Dermis microvascular lymphatic vessel endothelial cell (primary cell): ENCODE measurements at regions not wholly inside any gene's neighbourhood (a gene's known extent, or its start where the extent isn't known, plus 50 kb on each side); places are given as distances from the start of the nearest gene placed in this dataset.

Source experiments
- DNase-seq, 2 donors: peaks; one replicate each; pipeline versions ENCODE4 v3.0.0 to v3.0.0-alpha.2; 2010; ENCODE audit warnings: low read depth in 2 of 2

DNA sequence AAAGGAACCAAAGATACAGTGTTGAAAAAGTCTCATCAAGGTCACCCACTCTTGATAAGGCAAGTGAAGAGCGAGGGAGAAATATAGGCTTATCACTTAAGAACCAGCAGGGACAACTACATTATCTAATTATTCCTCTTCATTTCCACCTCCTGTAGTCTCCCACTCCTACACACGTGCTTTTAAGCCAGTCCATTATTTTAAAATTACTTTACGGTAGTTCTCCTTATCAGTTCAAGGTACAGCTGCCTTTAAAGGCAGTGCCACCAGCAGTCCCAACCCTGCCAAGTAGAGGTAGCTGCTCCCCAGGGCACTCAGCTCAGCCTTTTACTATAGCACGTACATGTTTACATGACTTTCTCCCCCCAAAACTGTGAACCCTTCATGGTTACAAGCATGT, 161.5 kb upstream of the BLID start:
- DNase-seq: no peak

DNA sequence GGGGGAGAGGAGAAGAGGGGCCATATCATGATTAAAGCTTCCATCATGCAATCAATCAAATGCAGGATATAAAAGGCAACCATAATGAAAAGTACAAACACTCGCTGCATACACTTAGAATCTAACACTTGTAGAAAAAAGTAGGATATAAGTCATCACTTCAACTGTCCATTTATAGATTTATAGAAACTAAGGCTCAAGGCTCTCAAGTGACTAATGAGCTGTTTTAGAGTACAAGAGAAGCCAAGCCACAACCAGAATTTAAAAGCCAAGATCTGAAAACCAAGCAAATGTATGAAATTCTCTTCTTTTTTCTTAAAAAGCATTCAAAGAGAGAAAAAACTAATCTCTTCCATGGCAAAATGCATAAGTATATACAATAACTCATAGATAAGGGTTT, 160.2 kb upstream of the BLID start:
- DNase-seq: no peak

DNA sequence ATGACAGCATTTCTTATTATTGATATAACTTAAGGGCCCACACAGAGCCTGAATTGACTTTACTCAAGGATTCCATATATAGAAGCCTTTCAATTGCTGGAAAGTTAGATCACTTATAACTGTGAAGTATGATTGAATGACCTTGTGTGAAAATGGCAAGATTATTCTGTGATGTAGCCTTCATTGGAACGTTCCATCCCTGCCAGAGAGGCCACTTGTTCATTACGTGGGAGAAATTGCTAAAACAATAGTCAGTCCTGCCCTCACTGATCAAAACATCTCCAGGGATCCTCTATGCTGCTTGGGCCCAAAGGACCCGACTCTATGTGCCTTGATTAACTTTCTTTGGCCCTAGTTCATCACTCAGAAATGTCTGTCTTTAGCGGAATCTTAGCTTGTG, 159.5 kb upstream of the BLID start:
- DNase-seq: no peak

DNA sequence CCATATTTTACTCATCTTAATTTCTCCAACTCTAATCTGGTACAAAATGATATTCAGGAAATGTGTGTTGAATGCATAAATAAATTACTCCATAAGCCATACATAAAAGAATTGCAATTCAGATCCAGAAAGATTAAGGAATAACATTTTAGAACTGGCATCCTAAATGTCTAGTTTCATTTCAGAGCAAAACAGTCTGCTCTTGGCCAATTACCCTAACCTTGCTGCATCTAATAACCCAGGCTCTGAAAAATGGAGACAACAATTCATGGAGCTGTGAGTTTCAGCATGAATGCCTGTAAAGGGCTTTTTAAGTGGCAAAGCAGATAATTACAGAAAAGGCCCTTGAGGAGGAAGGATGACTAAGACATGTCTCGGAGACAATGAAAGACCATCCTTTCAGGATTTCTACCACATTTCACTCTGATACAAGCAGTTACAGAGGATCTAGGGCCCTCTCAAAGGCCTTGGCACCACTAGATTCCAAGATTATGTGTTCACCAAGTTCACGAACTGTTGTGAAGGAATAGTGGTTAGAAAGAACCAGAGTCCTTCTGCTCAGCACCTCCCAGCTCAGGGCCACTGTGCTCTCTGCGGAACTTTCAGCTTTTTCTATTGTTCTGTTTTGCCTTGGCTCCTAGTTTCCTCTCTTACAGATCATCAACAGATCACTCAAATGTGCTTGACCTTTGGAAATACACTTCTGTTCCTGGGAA, 157.6 kb upstream of the BLID start:
- no peak for DNase-seq

DNA sequence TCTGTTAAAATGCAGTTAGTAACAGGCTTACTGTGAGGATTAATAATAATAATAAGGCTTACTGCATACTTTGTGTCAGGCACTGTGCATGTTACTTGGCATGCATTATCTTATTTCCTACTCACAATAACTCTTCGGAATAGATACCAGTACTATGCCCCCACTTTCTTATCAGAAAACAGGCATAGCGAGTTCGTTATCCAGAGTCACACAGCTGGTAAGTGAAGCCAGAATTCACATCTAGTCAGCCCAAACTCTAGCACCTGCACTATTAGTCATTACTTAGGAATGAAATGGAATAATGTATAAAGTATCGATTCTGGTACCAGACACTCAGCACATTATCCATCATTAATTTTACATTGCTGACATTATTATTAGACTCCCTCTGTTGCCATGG, 155.7 kb upstream of the BLID start:
- no peak for DNase-seq

DNA sequence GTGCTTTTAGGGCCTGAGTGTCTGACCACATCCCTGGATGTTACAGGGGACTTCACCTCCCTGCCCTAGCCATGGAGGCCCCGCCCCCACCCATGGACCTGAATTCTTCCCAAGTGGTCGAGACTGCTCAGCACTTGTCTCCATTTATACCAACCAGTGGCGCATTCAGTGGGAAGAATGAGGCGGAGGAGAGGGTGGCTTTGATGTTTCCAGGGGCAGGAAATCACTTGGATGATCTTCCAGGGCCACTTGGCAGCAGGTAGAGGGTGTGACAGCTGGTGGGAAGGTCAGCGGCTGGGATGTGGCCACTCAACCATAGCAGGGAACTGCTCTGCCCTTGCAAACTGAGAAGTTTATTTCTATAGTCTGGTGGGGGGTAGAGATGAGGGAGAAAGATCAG, 155.1 kb upstream of the BLID start:
- DNase-seq: no peak

DNA sequence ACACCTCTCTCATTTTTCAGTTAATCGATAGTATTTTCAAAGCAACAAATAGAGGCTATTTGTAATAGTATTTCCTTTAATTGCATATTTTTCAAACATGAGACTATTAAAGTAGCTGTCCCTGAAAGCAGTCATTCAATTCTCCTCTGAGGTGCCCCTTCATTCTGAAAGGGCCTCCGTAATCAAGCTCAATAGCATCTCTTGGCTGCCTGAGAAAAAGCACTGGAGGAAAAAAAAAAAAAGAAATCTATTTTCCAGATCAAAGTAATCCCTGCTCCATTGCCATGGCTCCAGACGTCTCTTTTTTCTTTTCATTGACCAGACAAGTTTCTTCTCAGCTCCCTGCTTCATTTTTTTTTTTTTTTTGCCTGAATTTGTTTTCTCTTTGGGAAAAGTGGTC, 154.5 kb upstream of the BLID start:
- no peak for DNase-seq

DNA sequence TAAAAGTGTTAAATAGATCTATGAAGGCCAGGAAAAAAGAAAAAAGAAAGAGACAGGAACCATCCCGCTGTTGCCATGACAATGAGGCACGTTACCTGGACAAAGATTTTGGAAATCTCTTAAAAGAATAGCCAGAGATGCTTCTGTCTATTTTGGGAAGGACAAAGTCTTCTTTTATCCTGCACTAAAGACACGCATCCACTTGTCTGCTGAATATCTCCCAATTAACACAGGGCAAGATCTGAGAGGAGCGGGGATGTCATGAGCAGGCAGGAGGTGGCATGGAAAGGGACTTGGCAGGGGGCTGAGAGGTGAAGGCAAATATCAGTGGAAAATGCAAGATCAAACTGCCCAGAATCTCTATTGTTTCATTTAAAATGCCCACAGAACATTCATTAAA, 153.8 kb upstream of the BLID start:
- DNase-seq: no peak

DNA sequence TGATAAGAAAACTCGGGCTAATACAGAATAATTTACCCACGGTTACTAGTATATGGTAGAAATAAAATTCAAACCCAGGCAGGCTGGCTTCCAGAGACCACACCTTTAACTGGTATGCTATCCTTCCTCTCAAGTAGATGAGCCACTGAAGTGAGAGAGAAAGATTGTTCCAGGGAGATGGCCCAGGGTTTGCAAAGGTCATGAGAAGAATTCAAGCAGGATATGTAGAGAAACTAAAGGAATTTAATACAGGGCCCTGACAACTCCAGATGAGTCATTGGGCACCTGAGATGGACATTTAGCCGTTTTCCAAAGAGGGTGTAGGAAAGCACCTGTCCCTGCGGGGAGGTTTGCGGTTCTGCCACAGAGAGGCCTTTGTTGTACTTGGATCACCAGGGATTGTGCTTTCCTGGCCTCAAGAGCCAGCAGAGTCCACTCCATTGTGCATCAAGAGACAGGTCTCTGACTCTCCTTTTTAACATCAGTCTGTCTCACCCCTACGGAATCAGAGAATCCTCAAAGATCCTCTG, 152.7 kb upstream of the BLID start:
- no peak for DNase-seq

DNA sequence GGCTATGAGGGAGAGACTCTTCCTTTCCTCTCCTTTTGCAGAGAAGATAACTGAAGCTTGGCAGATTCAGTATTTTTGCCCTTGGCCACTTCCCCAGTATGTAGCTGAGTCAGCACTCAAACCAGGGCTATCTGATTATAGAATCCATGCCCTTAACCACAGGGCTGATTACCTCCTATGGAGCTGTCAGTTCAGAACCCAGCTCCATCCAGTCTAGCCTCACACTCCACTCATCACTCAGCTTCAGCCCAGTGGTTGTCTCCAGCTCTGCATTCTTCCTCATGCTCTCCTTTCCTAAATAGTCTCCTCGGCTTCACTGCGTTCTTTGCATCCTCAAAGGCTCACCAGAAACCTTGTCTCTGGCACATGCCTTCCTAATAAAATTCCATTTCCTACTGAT, 151.6 kb upstream of the BLID start:
- no peak for DNase-seq

DNA sequence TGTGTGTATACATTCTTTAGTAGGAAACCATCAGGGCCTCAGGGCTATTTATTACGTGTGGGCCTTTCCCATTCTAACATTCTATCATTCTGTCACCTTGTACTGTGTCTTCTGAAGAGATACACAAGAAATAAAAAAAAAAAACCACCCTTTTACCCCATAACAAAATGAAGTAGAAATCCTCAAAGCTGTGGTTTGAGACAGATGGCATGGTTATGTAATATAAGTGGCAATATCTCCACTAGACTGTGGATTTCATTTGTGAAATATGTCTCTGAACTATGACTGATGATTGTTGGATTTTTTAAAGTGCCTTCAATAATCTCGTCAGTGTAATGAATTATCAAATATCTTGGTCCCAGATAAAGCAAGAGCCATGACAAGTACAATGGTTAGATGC, 150.0 kb upstream of the BLID start:
- no peak for DNase-seq

DNA sequence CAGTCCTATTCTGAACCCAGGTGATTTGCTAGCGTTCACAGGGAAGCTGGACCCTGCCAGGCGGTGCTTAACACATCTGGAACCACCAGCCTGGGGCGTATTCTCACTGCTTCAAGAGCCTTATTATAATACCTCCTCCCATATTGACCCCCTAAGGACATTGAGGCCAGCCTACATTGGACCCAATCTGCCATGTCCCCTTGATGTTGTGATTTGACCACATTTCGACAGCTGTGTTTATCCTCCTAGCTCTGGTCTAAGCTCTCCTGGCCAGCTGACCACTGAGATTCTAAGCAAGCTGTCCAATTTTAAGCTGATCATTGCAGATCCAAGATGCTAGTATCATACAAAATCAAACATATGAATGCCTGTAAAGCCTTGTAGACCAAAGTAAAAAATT, 148.1 kb upstream of the BLID start:
- DNase-seq: no peak

DNA sequence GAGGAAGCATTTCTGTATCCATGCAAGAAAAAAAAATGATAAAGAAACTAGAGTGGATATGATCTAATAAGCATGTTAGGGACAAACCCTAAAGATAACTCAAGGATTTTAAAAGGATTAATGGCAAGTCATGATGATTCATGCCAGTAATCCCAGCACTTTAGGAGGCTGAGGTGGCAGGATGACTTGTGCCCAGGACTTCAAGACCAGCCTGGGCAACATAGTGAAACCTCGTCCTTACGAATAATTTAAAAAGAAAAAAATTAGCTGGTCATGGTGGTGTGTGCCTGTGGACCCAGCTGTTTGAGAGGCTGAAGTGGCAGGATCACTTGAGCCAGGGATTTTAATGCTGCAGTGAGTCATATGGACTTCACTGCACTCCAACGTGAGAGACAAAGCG, 145.5 kb upstream of the BLID start:
- DNase-seq: no peak

DNA sequence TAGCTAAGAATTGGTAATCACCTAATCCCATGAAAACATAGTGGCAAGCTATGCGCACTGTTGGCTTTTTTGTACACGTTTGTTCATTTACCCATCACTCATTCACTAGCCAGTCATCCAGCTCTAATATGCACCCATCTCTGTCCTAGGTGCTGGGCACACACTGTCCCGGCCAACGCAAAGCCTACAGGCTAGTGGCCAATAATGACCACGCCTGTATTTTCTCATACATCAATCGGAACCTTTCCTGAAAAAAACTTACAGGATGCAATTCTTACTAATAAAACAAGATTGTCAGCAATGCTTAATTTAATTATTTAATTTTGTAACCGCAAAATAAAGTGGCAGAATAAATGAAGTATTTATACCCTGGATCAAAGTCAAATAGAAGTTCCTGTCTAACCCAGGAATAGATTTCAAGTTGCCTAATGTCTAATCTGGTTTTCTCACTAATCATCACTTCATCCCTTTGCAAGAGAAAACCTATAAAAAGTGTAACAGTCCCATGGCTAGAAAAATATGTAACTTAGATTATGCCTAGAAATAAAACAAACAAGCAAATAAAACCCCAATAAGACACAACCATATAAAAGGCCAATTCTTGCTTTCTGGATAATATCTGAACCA, 143.3 kb upstream of the BLID start:
- DNase-seq: no peak

DNA sequence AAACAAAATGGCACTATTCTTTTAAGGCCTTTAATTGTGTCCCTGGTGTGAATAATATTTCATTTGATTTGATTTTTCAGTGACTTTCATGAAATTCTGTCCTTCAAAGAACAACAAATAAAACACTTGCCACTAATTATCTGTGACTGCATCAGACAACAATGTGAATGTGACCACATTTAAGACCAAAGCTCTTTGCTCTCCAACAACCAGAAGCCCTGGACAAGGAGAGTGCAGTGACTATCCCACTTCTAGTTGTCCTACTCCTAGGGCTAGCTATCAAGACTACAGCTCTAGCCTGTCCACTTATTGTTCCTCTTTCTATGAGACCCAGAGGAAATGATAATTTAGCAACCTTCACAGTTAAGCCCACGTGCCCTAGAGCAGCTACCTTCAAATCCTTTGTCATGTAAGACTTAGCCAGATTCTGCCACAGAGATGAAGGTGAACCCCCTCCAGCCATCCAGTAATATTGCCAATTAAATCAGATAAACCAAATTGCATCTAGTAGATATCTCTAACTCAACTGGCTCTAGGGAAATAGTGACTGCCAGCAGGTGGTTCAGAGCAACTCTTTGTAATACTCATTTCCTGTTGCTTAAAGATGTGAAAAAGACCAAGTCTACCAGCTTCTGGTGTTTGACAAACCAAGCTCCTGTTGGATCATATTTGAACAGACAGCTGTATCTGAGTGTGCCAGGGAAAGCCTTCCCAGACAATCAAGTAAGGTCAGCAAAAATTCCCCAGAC, 142.6 kb upstream of the BLID start:
- DNase-seq: no peak

DNA sequence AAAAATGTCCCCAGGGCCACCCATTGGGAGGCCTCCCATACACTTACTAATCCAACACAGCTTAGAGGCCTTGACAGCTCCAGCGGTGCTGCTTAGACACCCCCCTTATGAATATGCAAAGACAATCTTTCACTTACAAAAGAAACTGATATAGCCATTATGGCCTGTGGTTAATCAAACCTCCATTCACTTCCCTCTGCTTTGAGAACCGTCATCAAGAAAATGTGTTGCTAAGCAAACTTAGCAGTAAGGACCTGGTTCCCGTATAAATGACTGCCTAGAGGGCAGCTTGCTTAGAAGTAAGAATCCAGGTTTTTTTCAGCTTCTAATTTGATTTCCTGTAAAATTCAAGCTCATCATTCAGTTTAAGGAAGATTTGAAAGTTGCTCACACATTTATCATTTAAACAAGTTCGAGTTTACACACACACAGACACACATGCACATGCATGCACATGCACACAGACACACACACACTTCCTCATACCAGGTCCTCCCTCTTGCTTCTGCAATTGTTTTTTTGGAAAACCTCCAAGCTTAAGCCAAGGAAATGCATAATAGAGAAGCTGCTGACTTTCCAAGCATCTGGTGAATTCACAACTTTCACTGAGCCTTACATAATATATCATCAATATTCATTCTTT, 137.7 kb upstream of the BLID start:
- DNase-seq: no peak

DNA sequence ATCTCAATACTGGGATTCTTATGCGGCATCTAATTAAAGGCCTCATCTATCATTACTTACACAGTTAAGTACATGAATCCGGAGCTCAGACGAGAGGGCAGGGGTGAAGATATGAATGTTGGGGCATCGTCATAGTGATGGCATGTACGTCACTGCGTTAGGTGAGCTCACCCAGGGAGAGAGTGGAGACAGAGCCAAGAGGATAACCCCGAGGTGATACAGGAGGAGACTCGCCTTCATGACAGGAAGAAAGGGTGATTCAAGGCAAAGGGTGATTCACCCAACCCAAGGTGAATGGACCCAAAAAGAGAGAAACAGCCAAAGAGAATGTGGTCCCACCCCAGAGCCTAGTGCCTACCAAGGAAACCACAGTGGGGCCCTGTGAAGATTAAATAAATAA, 132.9 kb upstream of the BLID start:
- DNase-seq: peak in 1 of 2 donors; percentile 25

DNA sequence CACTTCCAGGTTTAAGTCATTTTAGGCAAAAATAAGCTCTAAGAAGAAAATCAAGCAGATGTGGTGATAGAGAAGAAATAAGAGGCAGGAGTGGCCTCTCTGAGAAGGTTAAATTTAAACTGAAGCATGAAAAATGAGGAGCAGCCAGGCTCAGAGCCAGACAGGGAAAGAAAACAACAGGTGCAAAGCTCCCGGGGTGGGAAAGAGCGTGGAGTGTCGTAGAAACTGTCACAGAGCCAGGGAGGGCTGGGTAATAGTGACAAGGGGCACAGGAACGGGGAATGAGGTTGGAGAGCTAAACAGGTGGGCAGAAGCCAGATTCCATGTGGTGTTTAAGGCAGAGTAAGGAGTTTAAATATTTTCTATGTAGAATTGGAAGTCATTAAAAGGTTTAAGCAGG, 132.1 kb upstream of the BLID start:
- peak in 1 of 2 donors; percentile 7 for DNase-seq

DNA sequence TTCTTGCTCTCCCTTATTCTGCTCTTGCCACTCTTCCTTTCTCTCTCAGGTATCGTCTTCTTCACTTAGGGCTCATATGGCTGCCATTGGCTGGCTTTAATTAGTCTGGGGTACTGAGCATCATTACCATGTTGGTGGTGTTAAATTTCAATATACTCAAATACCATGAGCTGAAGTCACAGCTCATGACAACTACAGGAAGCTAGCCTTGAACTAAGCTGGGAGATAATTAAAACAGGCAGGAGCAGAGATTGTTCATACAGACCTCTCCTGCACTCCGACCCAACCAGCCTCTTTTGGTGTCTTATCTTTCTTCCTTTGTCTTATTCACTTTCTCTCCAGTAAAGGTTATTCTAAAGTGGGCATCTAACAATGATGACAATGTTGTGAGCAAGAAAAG, 130.9 kb upstream of the BLID start:
- DNase-seq: no peak

DNA sequence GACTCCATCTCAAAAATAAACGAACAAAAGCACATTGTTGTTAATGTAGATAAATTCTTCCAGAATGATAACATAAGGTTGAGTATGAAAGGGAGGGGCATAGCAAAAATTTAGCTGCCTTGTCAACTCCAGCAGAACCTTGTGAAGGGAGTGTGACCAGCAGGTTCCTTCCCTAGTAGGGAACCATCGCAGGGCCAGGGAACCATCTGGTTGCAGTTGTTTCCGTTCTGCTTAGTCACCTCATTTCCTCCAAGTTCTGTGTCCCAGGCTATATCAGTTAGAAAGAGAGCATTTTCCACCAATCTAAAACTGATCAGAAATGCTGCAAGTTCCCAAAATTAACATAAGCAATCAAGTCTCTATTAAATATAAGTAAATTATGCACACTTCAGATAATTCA, 126.7 kb upstream of the BLID start:
- DNase-seq: peak; percentile 71 to 85

DNA sequence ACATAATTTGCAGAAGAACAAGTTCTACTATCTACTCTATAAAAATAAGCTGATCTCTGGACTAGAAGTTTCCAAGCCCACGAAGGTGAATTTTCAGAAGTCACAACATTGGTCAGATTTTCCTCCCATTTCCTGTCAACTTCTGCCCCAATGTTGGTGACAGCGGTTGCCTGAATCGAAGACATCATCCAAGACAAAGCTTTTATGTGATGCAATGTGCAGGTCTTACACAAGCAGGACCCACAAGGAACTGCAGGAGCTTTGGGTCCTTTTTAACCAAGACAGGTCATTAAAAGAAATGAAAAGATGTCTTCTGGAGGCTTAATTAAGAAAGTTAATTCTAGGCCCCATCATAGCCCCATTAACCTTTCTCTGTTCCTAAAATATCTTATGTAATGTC, 125.6 kb upstream of the BLID start:
- DNase-seq: no peak

DNA sequence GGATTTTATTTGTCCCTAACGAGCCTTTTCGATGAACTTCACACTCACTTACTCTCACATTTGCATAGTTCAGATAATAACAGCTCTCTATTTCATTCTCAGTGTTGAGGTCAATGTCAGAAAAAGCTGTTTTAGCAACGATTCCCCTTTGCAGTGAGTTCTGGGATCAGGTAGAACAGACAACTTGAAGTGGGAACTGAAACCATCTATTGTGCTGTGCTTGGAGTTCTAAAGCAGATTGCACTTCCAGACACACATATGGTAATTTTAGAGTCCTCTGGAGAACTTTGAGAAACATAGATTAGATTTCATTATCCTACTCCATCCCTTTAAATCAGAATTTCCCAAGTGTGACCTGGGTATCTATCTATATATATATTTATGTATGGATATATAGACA, 124.6 kb upstream of the BLID start:
- DNase-seq: no peak
